ENCODE measurements at regions not wholly inside any gene's neighbourhood (a gene's known extent, or its start where the extent isn't known, plus 50 kb on each side); places are given as distances from the start of the nearest gene placed in this dataset.

- TF ChIP-seq CHD7 (IDR thresholded peaks at IDR 0.05; ENCODE audit: insufficient replicate concordance, low read length) (no peak), SIN3A (conservative IDR thresholded peaks at IDR 0.05 in 1 of 2, IDR thresholded peaks at IDR 0.05 in 1 of 2; ENCODE audit: low read depth in 1 of 2, low read length in 2 of 2) (no peak), CHD2 (IDR thresholded peaks at IDR 0.05; ENCODE audit: low read length) (no peak), BRCA1 (IDR thresholded peaks at IDR 0.05; ENCODE audit: low read depth, low read length) (no peak), CHD1 (IDR thresholded peaks at IDR 0.05; ENCODE audit: low read depth, low read length) (no peak), HDAC2 (IDR thresholded peaks at IDR 0.05; ENCODE audit: borderline replicate concordance in 1 of 2, low read depth in 2 of 2, low read length in 2 of 2) (no peak), TBP (IDR thresholded peaks at IDR 0.05; ENCODE audit: low read depth, low read length) (no peak), EGR1 (IDR thresholded peaks at IDR 0.05; ENCODE audit: borderline replicate concordance, low read depth, low read length) (no peak)
Observed at GRCh38 chr3:117628823-117629291, 919.3 kb downstream of the TUSC7 start (continued).
